Choroid plexus epithelial cell (primary cell): ENCODE measurements at regions not wholly inside any gene's neighbourhood (a gene's known extent, or its start where the extent isn't known, plus 50 kb on each side); places are given as distances from the start of the nearest gene placed in this dataset.
"Not testable (repeated sequence)": the region's sequence is repeated elsewhere in the genome, so short reads cannot be mapped to it uniquely, and the experiment has no call there.

Source experiments
- DNase-seq: peaks from one replicate; pipeline ENCODE4 v3.0.0-alpha.2; 2010; ENCODE audit warnings: low read depth
- H3K4me3 ChIP-seq: 2 replicates; pipeline ENCODE4 v1.5.1; 2011; ENCODE audit warnings: low read depth, mild to moderate bottlenecking, control low read depth, low read length, moderate library complexity
- CTCF ChIP-seq: conservative IDR thresholded peaks from 2 replicates; pipeline ENCODE4 v1.5.1; 2011; ENCODE audit warnings: low read depth, mild to moderate bottlenecking, control low read depth, inconsistent platforms, low read length, moderate library complexity

GRCh38 chr4:146051223-146051622 is 112.6 kb upstream of the ZNF827 start:
- TF ChIP-seq CTCF = no peak
- DNase-seq = no peak

GRCh38 chr4:146049802-146050201 is 111.2 kb upstream of the ZNF827 start:
- DNase-seq = no peak
- TF ChIP-seq CTCF = no peak
- no peak overlapping the region for H3K4me3 ChIP-seq

More at GRCh38 chr4:146051223-146051622, 112.6 kb upstream of the ZNF827 start:
- H3K4me3 ChIP-seq = no peak overlapping the region

- not testable (repeated sequence) for DNase-seq, H3K4me3 ChIP-seq
These were observed 109.1 kb upstream of the ZNF827 start for GRCh38 chr4:146047768-146048167.

- H3K4me3 ChIP-seq = no peak overlapping the region
- TF ChIP-seq CTCF = no peak
- DNase-seq = no peak
These were observed 102.7 kb upstream of the ZNF827 start for GRCh38 chr4:146041139-146042004.

- H3K4me3 ChIP-seq = no peak overlapping the region
- no peak for DNase-seq
- peak; percentile 11 for TF ChIP-seq CTCF
These were observed 102.0 kb upstream of the ZNF827 start for GRCh38 chr4:146040623-146041022.

GRCh38 chr4:146033149-146033548 is 94.5 kb upstream of the ZNF827 start:
- peak; percentile 16 for DNase-seq
- no peak overlapping the region for H3K4me3 ChIP-seq
- no peak for TF ChIP-seq CTCF

- no peak for DNase-seq
- TF ChIP-seq CTCF = no peak
- H3K4me3 ChIP-seq = no peak overlapping the region
These were observed 93.7 kb upstream of the ZNF827 start for GRCh38 chr4:146032234-146032860.
